Muscle layer of colon (tissue), 2 donors: ENCODE measurements at regions not wholly inside any gene's neighbourhood (a gene's known extent, or its start where the extent isn't known, plus 50 kb on each side); places are given as distances from the start of the nearest gene placed in this dataset.

Source experiments
- H3K27ac ChIP-seq: one replicate; pipeline ENCODE4 v1.7.0; 2013; ENCODE audit warnings: low read depth, mild to moderate bottlenecking, low read length, moderate library complexity
- H3K27me3 ChIP-seq, 2 donors: one replicate each; pipeline ENCODE4 v1.7.0; 2013; ENCODE audit warnings: low read length in 2 of 2, mild to moderate bottlenecking in 2 of 2; ENCODE audit not compliant: insufficient read depth in 2 of 2, control insufficient read depth in 1 of 2
- H3K36me3 ChIP-seq: one replicate; pipeline ENCODE4 v1.7.0; 2013; ENCODE audit warnings: mild to moderate bottlenecking, low read length; ENCODE audit not compliant: insufficient read depth
- H3K4me1 ChIP-seq: one replicate; pipeline ENCODE4 v1.7.0; 2013; ENCODE audit warnings: mild to moderate bottlenecking, low read length; ENCODE audit not compliant: insufficient read depth
- H3K4me3 ChIP-seq, 2 donors: one replicate each; pipeline ENCODE4 v1.7.0; 2013; ENCODE audit warnings: low read length in 2 of 2, low read depth in 1 of 2, mild to moderate bottlenecking in 1 of 2, moderate library complexity in 1 of 2
- H3K9ac ChIP-seq: one replicate; pipeline ENCODE4 v1.7.0; 2013; ENCODE audit warnings: low read length
- H3K9me3 ChIP-seq: one replicate; pipeline ENCODE4 v1.7.0; 2013; ENCODE audit warnings: mild to moderate bottlenecking, low read length
- donor health status: abdominal sarcoma.
- donor health status: Adenocarcinoma of cecum.

DNA sequence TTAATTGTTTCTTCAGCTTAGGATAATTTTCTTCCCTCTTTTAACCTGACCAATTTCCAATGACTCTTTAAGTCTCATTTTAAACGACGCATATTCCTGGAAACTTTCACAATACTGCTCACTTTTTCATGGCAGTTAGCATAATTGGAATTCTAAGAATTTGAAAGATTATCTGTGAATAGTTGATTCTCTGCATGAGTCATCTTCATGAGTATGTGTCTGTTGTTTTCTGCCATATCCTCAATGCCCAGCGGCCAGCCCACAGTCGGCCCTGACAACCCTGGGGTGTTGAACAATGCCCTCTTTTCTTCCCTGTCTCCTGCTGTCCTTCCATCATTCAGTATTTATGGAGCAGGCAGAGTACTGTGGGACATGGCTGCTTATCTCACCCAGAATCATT, 554.2 kb downstream of the CDH26 start:
- H3K9me3 ChIP-seq, result no peaks in the 10 kb centered on the region
- no peaks in the 10 kb centered on the region for H3K27me3 ChIP-seq
- no peaks in the 10 kb centered on the region for H3K4me1 ChIP-seq
- H3K4me3 ChIP-seq, result no peak overlapping the region
- no peak overlapping the region for H3K27ac ChIP-seq
- no peaks in the 10 kb centered on the region for H3K36me3 ChIP-seq
- H3K9ac ChIP-seq, result no peak overlapping the region

GRCh38 chr20:60513141-60513540, 554.9 kb downstream of the CDH26 start:
- H3K4me3 ChIP-seq, result no peak overlapping the region
- no peaks in the 10 kb centered on the region for H3K4me1 ChIP-seq
- H3K27ac ChIP-seq, result no peak overlapping the region
- no peaks in the 10 kb centered on the region for H3K9me3 ChIP-seq
- H3K36me3 ChIP-seq, result no peaks in the 10 kb centered on the region
- H3K9ac ChIP-seq, result no peak overlapping the region
- no peaks in the 10 kb centered on the region for H3K27me3 ChIP-seq

- no peak overlapping the region for H3K9ac ChIP-seq
- no peaks in the 10 kb centered on the region for H3K27me3 ChIP-seq
- no peaks in the 10 kb centered on the region for H3K9me3 ChIP-seq
- H3K36me3 ChIP-seq, result no peaks in the 10 kb centered on the region
- no peaks in the 10 kb centered on the region for H3K4me1 ChIP-seq
- H3K4me3 ChIP-seq, result no peak overlapping the region
- H3K27ac ChIP-seq, result no peak overlapping the region
These were observed 558.2 kb downstream of the CDH26 start for GRCh38 chr20:60516442-60516841.

DNA sequence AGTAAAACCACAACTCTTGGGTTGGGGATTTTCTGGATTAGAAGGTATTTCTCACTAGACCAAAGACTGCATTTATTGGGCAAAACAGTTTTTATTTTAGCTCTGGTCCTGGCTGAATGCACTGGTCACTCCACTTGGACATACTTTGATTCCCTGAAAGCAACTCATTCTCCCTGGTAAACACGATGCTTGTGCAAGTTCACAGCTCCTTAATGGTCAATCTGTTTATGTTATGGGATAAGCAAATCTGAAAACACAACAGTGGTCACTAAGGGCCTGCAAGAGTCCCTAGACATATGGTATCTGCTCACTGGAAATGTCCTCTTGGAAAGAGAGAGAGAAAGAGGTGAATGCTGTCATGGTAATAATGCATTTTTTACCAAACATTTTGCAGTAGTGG, 559.8 kb downstream of the CDH26 start:
- Histone ChIP-seq H3K27me3 (no peaks in the 10 kb centered on the region), H3K9me3 (no peaks in the 10 kb centered on the region), H3K9ac (no peak overlapping the region), H3K36me3 (no peaks in the 10 kb centered on the region), H3K4me1 (no peaks in the 10 kb centered on the region), H3K27ac (no peak overlapping the region), H3K4me3 (no peak overlapping the region)

DNA sequence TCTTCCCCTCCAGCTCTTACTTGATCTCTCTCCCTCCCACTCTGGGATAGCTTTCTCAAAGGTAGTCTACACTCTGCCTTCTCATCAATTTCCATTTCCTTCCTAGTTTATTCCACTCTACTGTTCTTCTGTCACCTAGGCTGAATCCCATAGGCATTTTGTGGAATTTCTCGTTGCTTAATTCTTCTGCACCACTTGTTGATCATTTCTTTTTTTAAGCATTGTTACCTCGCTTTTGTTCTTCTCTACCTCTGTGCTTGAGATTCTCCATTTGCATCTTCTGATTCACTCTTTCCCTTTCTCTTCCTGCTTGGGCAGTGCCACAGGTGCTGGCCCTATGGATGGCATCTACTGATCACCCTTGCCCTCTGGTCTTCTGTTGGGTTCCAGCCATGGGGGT, 567.2 kb downstream of the CDH26 start:
- no peaks in the 10 kb centered on the region for H3K27me3 ChIP-seq
- no peak overlapping the region for H3K9ac ChIP-seq
- H3K4me1 ChIP-seq, result no peaks in the 10 kb centered on the region
- H3K27ac ChIP-seq, result no peak overlapping the region
- no peak overlapping the region for H3K4me3 ChIP-seq
- no peaks in the 10 kb centered on the region for H3K9me3 ChIP-seq
- no peaks in the 10 kb centered on the region for H3K36me3 ChIP-seq

DNA sequence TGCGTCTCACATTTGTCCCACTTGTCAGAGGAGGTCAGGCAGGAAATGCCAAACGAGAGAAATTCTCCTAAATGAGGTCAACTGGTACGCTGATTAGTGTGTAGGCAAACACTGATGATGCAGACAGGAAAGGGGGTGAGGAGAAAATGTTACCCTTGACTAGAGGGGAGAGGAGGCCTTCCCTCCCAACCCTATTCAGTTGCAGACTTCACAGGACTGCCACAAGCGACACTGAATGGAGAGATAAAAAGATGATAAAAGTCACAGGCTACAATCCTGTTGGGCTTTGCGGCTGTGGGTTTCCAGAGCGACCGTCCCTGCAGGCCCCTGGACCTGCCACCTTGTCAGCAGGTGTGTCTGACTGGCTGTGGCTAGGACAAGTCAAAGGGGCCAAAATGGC, 569.4 kb downstream of the CDH26 start:
- Histone ChIP-seq H3K27me3 (no peaks in the 10 kb centered on the region), H3K27ac (no peak overlapping the region), H3K9ac (no peak overlapping the region)

GRCh38 chr20:60528141-60528540, 569.9 kb downstream of the CDH26 start:
- no peaks in the 10 kb centered on the region for H3K36me3 ChIP-seq
- H3K9ac ChIP-seq, result no peak overlapping the region
- H3K4me3 ChIP-seq, result no peak overlapping the region
- no peaks in the 10 kb centered on the region for H3K4me1 ChIP-seq
- no peaks in the 10 kb centered on the region for H3K9me3 ChIP-seq
- H3K27ac ChIP-seq, result no peak overlapping the region
- no peaks in the 10 kb centered on the region for H3K27me3 ChIP-seq

More for the DNA sequence above, 569.4 kb downstream of the CDH26 start:
- no peaks in the 10 kb centered on the region for H3K9me3 ChIP-seq
- H3K36me3 ChIP-seq, result no peaks in the 10 kb centered on the region
- no peak overlapping the region for H3K4me3 ChIP-seq
- H3K4me1 ChIP-seq, result no peaks in the 10 kb centered on the region

DNA sequence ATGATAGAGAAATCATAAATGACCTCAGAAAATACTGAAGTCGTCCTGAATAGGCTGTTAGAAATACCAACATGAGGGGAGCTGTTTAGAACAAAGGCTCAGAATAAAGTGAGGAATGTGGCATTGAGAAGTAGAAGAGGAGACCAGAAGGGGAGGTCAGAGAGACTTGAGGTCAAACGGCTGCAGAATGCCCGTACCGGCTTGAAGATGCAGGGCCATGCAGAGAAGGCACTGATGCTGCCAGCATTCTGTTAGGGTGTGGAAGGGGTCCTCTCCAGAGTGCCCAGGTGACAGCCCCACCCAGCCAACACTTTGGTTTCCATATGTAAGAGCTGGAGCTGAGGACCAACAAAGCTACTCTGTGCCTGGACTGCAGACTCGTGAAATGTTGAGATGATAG, 570.9 kb downstream of the CDH26 start:
- no peak overlapping the region for H3K27ac ChIP-seq
- H3K36me3 ChIP-seq, result no peaks in the 10 kb centered on the region
- H3K9me3 ChIP-seq, result no peaks in the 10 kb centered on the region
- no peaks in the 10 kb centered on the region for H3K4me1 ChIP-seq
- H3K9ac ChIP-seq, result no peak overlapping the region
- H3K27me3 ChIP-seq, result no peaks in the 10 kb centered on the region
- H3K4me3 ChIP-seq, result no peak overlapping the region

GRCh38 chr20:60535211-60535610, 577.0 kb downstream of the CDH26 start:
- Histone ChIP-seq H3K27me3 (no peaks in the 10 kb centered on the region), H3K4me1 (no peaks in the 10 kb centered on the region), H3K36me3 (no peaks in the 10 kb centered on the region), H3K4me3 (no peak overlapping the region), H3K27ac (no peak overlapping the region), H3K9me3 (no peaks in the 10 kb centered on the region), H3K9ac (no peak overlapping the region)

GRCh38 chr20:60540591-60540990, 582.4 kb downstream of the CDH26 start:
- H3K4me1 ChIP-seq, result no peaks in the 10 kb centered on the region
- H3K27me3 ChIP-seq, result no peaks in the 10 kb centered on the region
- H3K4me3 ChIP-seq, result no peak overlapping the region
- no peaks in the 10 kb centered on the region for H3K36me3 ChIP-seq
- no peak overlapping the region for H3K9ac ChIP-seq
- no peak overlapping the region for H3K27ac ChIP-seq
- no peaks in the 10 kb centered on the region for H3K9me3 ChIP-seq

- no peaks in the 10 kb centered on the region for H3K36me3 ChIP-seq
- H3K27me3 ChIP-seq, result no peaks in the 10 kb centered on the region
- H3K4me3 ChIP-seq, result no peak overlapping the region
- no peak overlapping the region for H3K27ac ChIP-seq
- no peak overlapping the region for H3K9ac ChIP-seq
- H3K4me1 ChIP-seq, result no peaks in the 10 kb centered on the region
- no peaks in the 10 kb centered on the region for H3K9me3 ChIP-seq
These were observed 583.8 kb downstream of the CDH26 start for GRCh38 chr20:60541991-60542390.

DNA sequence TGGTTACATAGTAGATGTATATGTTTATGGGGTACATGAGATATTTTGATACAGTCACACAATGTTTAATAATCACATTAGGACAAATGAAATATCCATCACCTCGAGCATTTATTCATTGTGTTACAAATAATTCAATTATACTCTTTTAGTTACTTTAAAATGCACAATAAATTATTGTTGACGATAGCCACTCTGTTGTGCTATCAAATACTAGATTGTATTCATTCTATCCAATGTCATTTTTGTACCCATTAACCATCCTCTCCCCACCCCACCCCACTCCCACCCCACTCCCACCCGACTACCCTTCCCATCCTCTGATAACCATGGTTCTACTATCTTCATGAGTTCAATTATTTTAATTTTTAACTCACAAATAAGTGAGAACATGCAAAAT, 585.4 kb downstream of the CDH26 start:
- Histone ChIP-seq H3K4me3 (no peak overlapping the region), H3K4me1 (no peaks in the 10 kb centered on the region), H3K9me3 (no peaks in the 10 kb centered on the region), H3K36me3 (no peaks in the 10 kb centered on the region), H3K27me3 (no peaks in the 10 kb centered on the region), H3K27ac (no peak overlapping the region), H3K9ac (no peak overlapping the region)
